ENCODE measurements at regions not wholly inside any gene's neighbourhood (a gene's known extent, or its start where the extent isn't known, plus 50 kb on each side); places are given as distances from the start of the nearest gene placed in this dataset.

GRCh38 chr22:49004484-49005399 is 822.9 kb downstream of the BRD1 start:
- TF ChIP-seq ZBTB21 (tag by site-specific recombination; IDR thresholded peaks at IDR 0.05) (no peak), HOXC10 (CRISPR knock-in tag; IDR thresholded peaks at IDR 0.05) (no peak), KLF1 (tag by site-specific recombination; IDR thresholded peaks at IDR 0.05) (no peak), ZNF513 (tag by site-specific recombination; IDR thresholded peaks at IDR 0.05) (no peak), CTCF (tag by site-specific recombination; IDR thresholded peaks at IDR 0.05) (no peak), ELK4 (IDR thresholded peaks at IDR 0.05; ENCODE audit: borderline replicate concordance, low read depth, low read length) (no peak), ZBTB7A (tag by site-specific recombination; IDR thresholded peaks at IDR 0.05; ENCODE audit: low read depth) (no peak), ZNF311 (tag by site-specific recombination; IDR thresholded peaks at IDR 0.05; ENCODE audit: borderline replicate concordance) (no peak), ZNF692 (tag by site-specific recombination; IDR thresholded peaks at IDR 0.05) (no peak), REST (tag by site-specific recombination; IDR thresholded peaks at IDR 0.05) (no peak), RBAK (tag by site-specific recombination; IDR thresholded peaks at IDR 0.05) (no peak), BCL11A (tag by site-specific recombination; IDR thresholded peaks at IDR 0.05; ENCODE audit: low read depth) (no peak)
